ENCODE measurements at regions not wholly inside any gene's neighbourhood (a gene's known extent, or its start where the extent isn't known, plus 50 kb on each side); places are given as distances from the start of the nearest gene placed in this dataset.

DNA sequence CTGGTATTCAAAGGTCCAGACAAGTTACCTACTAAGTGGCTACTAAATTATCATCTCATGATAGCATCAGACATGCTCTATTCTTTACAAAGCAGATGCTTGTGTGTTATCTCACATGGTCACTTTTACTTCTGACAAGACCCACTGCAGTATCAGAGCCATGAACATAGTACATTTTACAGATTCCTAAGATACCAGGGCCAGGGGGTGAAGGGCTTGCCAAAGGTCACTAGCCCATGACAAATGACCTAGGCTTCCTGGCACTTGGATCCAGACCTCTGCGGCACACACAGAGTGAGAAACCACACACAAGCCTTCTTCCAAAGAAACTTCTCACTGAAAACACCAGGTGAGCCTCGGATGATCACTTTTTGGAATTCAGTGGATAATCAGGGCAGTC, 446.8 kb downstream of the EIPR1 start:
- no peak for DNase-seq (ENCODE audit: low read depth in 2 of 2)

DNA sequence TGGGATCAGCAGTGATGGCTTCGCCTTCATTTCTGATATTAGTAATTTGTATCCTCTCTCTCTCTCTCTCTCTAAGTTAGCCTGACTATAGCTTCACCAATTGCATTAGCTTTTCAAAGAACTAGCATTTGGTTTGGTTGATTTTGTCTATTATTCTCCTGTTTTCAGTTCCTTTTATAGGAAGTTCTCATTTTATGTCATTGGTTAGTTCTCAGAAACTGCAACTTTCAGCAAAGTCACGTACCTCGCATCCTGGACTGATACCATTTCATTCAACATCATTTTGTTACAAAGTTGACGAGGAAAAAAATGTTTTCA, 450.8 kb downstream of the EIPR1 start:
- no peak for DNase-seq (ENCODE audit: low read depth in 2 of 2)

DNA sequence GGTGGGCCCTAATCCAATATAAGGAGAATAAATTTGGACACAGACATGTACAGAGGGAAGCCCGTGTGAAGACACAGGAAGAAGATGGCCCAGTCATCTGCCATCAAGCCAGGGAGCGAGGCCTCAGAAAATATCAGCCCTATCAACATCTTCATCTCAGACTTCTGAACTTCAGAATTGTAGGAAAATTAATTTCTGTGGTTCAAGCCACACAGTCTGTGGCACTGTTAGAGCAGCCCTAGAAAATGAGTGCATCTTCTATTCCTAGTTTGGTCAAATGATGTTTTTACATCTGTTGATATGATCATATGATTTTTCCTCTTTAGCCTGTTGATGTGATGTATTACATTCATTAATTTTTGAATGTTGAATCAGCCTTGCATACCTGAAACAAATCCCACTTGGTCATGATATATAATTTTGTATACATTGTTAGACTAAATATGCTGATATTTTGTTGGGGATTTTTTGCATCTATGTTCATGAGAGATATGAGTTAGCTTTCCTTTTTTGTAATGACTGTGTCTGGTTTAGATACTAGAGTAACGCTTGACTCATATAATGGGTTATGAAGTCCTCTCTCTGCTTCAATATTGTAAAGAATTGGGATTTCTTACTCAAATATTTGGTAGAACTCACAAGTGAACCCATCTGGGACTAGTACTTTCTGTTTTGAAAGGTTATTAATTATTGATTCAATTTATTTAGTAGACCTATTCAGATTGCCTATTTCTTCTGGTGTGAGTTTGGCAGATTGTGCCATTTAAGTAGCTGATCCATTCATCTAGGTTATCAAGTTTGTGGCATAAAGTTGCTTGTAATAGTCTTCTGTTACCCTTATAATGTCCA, 451.4 kb downstream of the EIPR1 start:
- DNase-seq (ENCODE audit: low read depth in 2 of 2): no peak

DNA sequence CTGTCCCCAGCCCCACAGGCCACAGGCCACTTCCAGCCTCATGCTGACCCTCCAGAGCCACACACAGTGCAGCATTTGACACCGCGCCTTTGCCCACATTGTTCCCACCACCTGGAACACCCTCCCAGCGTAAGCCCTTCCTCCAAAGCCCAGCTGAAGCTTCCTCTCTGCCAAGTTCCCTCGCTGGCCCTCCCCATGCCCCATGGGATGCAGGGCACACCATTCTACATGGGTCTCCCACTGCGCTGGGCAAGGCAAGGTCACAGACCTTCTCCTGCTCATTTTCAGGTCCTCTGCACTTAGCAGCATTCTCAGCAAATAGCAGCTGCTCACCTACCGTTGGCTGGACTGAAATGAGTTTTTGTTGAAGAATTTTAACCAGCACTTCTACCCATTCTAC, 455.5 kb downstream of the EIPR1 start:
- no peak for DNase-seq (ENCODE audit: low read depth in 2 of 2)

DNA sequence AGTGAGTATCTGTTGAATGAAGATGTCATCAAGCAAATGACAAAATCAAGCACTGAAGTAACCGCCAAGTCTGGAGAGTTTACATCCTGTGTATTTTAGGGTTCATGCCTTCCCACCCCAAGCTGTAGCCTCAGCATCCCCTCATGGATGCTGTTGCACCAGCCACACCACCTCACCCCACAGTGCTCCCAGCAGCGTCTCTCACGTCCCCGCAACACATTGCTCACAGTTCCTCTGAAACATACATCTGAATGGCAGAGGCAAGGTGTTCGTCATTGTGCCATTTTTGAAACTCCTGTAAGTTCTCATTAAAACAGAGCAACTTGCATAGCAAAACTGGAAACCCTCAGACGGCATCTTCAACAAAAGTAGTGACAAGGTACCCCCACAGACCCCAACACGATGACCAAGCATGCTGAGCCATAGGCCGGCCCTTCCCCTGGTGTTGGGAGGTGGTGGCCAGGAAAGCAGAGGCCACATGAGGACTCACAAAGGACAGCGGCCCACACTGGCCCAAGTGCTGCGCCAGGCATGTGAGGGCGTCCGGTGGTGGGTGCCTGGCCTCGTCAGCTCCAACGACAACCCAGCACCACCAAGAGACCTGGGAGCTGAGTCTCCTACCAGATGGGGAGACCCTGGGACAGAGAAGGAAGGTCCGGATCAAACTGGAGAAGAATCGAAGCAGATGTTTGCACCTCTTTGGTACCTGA, 456.5 kb downstream of the EIPR1 start:
- DNase-seq (ENCODE audit: low read depth in 2 of 2): no peak

DNA sequence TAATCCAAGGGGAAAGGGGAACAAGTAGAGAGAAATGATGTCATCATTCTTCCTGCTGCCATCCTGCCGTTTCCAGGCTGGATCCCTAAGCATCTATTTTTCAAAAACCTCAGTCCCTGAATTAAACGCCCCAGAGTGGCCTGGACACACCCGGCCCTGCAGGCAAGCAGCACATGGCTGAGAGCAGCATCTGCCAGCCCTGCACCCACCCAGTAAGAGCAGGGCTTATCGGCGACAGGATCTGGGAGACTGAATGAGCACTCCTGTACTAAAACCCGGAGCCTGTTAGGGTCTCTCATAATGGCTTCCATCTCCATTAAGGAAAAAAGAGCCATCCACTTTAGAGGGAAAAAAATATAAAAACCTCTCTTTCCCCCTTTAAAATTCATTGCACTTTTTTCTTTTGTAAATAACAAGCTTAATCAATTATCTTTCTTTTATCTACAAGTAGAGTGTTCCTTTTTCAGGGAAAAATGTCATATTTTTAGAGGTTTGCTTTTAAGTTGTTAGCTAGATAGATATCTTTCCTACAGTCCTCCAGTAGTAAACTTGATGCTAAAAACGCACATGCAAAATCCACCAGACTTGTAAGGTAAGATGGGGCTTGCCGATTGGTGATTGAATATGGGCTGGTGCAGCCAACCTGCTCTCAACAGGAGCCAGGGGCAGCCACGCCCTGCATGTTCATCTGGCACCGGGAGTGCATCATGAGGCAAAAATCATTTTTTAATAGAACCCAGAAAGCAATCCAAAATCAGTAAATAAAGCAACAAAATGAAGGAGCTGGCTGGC, 457.8 kb downstream of the EIPR1 start:
- no peak for DNase-seq (ENCODE audit: low read depth in 2 of 2)

DNA sequence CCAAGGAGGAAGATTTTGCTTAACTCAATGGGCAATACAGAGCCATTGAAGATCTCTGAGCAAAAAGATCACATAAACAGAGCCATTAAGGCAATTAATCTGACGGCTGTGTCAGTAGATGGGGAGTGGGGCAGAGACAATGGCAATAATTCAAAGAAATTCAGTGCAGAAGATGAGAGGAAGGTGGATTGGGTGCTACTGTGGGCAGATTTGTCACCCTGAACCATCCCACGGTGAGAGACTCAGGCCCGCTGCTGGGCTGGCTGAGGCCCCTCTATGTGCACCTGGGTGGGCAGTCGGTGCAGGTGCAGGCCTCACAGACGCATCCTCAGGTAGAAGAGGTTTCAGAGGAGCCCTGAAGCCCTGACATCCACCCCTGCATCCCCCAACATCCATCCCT, 458.6 kb downstream of the EIPR1 start:
- DNase-seq (ENCODE audit: low read depth in 2 of 2): no peak

DNA sequence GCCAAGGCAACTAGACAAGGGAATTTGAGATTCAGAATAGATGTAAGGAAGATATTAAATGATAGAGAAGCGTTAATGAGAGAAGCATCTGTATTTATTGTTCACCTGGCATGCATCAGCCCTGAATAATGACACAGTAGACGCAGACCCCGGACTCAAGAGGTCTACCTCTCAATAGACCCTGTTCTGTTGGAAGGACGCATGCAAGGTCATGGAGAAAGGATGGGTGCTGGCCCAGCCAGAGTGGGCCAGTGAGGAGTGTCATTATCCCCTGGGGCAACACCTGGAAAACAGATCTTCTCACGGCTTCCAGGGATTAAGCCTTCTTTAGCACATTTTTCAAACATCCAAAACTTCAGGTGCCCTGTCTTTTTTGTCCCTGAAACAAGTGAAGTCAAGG, 461.0 kb downstream of the EIPR1 start:
- DNase-seq (ENCODE audit: low read depth in 2 of 2): no peak

DNA sequence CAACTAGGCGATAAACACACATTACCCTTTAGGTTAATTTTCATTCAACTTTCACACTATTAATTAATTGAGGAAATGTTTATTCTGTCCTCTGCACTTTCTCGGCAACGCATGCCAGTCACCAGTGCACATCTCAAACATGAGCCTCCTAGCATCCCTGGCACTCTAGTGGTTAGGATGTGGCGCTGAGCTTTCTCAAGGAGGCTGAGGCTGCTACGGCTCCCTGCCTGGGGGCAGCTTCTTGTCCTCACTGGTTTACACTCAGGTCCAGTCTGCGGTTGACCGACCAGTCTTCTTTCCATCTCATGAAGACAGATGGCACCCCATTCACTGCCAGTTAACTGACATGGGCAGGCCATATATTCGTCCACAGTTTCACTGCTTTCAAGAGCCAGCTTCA, 463.4 kb downstream of the EIPR1 start:
- DNase-seq (ENCODE audit: low read depth in 2 of 2): no peak

DNA sequence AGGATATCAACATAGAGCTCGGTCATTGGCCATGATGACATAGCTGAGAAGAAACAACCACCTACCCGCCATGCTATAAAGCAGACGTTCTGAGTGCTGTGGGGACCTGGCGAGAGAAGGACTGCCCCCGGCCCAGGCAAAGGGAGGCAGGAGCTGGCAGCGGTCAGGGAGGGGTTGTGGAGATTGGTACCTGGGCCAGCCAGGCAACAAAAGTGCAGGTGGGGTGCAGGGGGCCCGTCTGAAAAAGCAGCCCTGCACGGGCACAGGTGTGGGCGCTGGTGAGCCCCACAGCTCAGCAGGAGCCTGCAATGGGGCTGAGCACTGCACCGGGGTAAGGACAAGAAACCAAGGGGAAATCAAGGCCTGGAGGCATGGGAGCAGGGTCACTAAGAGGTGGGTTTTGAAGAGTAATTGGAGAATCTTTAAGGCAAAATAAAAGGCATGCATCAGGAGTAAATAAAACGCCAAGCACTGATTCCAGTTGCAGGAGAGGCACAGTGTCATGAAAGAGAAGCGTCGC, 464.0 kb downstream of the EIPR1 start:
- DNase-seq (ENCODE audit: low read depth in 2 of 2): no peak

DNA sequence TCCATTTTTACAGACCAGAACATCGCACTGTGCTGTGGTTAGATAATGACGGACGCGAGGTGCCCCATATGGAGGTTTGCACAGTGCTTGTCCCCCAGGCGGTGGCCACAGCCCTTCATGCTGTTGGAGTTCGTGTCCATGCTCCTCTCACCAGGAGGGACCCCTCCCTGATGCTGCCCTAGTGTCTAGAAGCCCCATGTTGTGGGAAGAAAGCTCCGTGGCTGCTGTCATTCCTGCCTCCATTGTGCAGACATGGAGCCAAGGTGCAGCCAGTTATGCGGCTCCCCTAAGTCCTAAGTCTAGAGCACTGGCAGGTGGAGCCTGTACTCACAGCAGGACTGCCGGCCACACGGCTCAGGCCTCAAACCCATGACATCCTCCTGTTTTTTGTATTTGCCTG, 464.9 kb downstream of the EIPR1 start:
- DNase-seq (ENCODE audit: low read depth in 2 of 2): no peak

DNA sequence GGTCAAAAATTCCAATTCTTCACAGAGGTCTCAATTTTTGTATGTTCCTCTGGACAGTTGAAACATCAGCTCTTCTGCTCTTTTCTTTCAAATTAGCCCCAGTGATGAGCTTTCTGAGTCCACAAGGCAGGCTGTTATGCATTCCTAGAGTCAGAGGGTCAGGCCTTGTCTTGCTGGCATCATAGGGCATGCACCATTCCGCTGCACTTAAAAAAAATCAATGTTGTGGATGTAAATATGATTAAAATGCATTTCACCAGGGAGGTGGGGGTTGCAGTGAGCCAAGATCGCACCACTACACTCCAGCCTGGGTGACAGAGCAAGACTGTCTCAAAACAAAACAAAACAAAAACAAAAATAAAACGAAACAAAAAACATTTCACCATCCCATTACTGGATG, 465.3 kb downstream of the EIPR1 start:
- DNase-seq (ENCODE audit: low read depth in 2 of 2): no peak

DNA sequence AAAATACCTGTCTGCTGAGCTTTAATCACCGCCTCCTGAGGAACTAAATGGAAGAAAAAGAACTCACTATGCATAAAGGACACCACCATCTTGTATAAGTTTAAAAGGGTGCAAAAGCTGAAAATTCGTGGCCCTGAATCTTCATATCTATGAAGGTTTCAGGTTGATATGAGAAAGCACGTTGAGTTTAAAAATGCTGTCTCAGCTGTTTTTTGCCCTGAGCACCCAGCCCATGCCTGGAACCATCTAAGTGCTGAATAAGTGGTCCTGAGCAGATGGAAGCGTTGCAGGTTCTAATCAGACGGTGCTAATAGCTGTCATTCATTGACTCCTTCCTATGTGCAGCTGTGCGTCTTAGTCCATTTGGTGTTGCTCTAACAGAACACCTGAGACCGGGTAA, 467.4 kb downstream of the EIPR1 start:
- no peak for DNase-seq (ENCODE audit: low read depth in 2 of 2)

DNA sequence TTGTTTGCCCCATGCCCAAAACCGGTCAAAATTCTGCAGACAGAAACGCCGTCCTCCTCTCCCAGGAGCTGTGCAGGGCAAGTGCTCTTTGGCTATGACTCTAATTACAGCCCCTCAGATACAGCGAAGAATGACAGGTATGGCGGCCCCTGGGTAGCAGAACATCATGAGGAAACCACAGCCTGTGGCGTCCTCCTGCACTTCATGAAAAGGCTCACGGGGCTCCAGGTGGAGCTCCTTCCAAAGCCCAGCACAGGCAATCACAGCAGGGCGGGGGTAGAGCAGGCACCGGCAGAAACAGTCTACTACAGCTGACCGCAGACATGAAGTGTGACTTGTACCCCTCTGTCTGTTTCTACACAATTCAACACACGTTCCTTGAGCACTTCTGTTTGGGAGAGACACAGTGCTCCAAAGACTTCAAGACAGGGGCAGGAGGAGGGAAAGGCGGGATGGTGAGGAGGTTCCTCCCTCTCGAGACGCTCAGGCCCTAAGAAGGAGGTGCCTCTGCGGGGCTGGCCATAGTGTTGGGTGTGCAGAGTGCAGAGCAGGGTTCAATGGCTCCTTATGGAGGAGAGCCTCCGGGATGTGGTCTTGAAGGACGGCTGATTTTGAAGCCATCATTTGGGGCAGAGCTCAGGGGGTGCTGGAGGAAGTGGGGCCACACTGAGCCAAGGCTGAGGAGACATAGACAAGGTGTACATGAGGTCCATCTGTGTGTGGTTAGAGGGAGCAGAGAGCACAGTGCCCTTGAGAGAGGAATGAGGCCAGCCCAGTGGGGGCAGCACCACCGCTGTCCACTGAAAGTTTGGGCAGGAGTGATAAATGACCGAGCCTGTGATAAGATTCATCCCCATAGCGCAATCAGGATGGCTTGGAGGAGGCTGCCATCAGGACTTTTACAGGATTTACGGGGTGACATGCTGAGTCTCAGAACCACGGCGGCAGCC, 468.3 kb downstream of the EIPR1 start:
- no peak for DNase-seq (ENCODE audit: low read depth in 2 of 2)

DNA sequence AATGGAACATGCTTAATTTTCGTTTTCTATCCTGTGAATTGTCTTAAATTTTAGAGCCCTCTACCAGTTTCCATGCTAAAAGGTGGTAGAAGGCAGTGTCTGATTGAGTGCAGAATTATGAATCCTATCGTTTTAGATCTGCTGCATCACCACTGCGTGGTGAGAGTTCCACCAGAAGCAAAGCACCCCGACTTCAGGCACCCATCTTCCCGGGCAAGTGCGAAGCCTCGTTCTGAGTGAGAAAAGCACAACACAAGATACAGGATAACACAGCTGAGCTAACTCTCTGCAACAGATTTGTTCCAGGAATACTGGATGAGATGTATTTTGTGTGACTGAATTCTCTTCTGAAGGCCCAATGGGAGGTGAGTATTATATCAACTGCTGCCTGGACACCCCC, 471.5 kb downstream of the EIPR1 start:
- no peak for DNase-seq (ENCODE audit: low read depth in 2 of 2)

DNA sequence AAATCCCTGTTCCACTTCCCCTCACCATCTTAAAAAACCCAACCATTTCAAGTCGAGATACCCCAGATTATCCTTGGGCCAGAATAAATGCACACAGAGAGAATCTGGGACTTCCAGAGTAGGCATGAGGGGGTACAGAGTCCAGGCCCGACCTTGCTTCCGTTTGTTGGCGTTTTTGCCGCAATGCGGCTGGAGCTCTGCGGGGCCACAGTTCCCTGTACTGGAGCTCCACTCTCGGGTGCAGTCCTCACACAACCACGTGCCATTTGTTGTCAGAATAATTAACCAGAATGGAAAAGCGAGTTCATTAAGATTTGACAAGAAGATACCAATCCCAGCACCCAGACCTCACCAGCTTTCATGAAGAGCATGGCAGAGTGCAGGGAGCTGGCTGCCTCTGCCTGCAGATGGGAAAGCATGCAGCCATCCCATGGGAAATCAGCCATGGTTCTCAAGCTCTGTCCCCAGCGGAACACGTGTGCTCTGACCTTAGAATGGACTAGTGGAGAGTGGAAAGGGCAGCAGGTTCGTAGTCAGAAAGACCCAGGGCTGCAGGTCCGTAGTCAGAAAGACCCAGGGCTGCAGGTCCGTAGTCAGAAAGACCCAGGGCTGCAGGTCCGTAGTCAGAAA, 472.8 kb downstream of the EIPR1 start:
- no peak for DNase-seq (ENCODE audit: low read depth in 2 of 2)

DNA sequence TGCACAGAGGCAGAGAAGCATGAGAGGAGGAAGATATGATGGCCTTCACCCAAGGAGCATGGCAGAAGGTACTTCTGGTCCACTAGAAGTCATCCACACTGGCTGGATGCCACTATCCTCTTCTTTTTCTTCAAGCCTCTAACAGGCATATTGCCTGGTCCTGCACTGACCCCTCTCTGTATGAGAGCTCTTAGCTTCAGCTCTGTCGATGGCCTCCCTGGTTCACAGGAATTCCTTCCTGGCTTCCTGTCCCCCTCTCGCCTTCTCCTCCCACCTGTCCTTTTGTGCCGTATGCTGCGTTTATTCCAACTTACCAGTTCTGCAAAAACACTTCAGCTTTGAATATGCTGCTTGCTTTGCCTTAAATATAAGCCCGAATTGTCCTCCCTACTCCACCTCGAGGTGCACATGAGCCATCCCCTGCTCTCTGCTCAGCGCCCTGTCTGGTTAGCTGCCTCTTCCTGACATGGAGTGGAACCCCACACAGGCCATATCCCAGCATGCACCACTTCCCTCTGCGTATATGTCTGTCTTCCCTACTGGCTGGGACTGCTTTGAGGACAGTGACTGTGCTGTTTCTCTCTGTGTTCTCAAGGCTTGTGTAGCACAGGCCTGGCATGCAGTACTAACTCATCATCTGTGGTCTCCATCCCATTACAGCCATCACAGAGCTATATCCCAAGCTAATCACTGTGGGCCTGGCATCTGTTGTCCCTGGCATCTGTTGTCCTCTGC, 474.9 kb downstream of the EIPR1 start:
- DNase-seq (ENCODE audit: low read depth in 2 of 2): no peak

DNA sequence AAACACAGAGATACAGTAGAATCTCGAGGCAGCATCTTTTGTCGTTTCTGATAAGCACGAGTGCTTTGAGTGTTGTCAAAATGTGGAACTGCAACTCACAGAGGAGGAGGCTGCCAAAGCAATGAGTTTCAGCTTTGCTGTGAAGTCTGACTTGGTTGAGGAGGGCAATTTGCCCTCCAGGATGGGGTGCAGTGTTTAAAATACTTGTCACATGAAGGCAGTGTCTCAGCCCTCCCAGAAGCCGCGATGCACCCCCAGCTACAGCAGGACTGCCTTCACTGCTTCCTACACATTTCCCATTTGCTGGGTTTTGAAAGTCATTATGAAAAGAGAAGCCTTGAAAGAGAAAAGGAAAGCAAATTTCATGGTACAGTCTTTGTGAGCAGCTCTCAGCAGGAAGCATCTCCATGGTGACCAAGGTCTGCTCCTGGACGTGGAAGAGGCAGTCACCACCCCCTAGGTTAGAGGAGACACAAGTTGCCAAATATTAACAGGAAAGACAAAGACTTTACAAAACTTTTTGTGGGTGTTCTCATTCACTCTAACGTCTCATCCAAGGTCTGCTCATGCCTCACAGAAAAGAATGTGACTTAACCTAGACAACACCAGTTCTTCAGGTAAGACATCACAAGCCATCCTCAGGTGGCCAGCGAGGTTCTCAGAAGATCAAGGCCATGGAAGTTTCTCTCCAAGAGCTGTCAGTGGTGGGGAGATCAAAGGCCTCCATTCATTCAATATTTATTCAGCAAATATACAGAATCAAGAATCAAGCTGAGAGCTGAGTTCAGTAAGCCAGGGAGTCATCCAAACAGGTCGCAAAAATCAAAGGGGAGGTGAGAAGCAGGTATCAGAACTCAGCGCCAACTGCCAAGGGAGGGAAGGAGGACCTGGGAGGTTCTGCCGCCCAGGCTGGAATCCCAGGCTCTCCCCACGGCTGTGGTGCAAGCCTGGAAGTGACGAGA, 476.0 kb downstream of the EIPR1 start:
- DNase-seq (ENCODE audit: low read depth in 2 of 2): no peak

DNA sequence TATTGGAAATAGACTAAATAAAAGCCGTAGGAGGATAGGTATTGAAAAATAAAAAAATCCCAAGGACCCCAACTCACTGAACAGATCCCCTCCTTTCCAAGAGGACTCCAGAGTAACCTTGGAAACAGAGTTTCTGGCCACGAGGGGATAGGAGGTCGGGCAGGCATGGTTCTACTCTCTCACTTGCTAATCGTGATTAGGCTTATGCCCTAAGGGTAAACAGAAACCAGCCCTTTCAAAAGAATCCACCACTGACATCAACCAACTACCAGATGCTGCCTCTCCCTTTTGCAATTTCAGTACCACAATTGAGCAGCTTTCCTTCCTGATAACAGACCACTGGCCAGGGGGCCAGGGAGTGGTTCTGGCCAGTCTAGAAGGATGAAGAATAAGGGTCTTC, 477.8 kb downstream of the EIPR1 start:
- DNase-seq (ENCODE audit: low read depth in 2 of 2): no peak

All from stimulated activated CD4-positive, alpha-beta T cell treated with anti-CD3 and anti-CD28 coated beads, Interleukin-4, amount 100 ng/mL, for 48 hours (primary cell).